Epithelial cell of prostate (primary cell): ENCODE measurements at regions not wholly inside any gene's neighbourhood (a gene's known extent, or its start where the extent isn't known, plus 50 kb on each side); places are given as distances from the start of the nearest gene placed in this dataset.
"Not testable (repeated sequence)": the region's sequence is repeated elsewhere in the genome, so short reads cannot be mapped to it uniquely, and the experiment has no call there.

ENCODE experiments used
- DNase-seq: peaks from one replicate; pipeline ENCODE4 v3.0.0-alpha.2; 2011; ENCODE audit warnings: low read depth, low spot score
- H3K27ac ChIP-seq: fragments of 450-650 bp; 2 replicates; pipeline ENCODE4 v1.5.1; 2017; ENCODE audit warnings: mild to moderate bottlenecking

GRCh38 chr4:84235126-84235944 is 263.8 kb downstream of the NKX6-1 start:
- no peak for DNase-seq
- no peak overlapping the region for H3K27ac ChIP-seq

DNA sequence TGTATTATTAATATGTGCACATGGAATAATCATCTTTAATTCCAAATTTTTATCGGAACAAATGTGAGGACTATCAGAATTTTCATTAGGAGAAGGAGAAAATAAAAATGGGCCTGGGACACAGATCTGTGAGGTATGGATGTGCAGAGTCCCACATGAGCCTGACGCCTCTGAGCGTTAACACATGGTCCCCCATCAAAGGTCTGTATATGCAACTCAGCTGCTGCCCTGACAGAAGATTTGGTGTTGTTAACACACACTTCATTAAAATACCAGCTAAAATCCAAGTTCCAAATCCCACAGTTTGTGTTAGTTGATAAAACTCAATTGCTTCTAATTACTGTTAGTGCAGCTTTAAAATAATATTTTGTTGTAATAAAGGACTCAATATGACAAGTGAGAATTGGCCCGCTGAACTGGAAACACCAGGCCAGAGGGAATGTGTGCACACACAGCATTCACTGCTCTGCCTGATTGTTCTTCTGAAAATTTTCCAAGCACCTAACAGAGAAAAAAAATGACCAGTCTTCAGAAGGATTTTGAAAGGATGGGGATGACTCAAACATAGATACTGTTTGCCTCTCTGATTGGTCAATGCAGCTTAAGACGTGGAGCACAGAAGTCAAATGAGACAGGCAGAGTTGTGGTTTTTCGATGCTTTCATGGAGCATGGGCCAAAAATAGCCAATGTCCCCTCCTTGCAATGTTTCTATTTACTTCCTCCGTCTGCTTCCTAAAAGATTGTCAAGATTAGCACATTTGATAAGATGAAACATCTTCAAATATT is 266.6 kb downstream of the NKX6-1 start:
- H3K27ac ChIP-seq: no peak overlapping the region
- DNase-seq: no peak

DNA sequence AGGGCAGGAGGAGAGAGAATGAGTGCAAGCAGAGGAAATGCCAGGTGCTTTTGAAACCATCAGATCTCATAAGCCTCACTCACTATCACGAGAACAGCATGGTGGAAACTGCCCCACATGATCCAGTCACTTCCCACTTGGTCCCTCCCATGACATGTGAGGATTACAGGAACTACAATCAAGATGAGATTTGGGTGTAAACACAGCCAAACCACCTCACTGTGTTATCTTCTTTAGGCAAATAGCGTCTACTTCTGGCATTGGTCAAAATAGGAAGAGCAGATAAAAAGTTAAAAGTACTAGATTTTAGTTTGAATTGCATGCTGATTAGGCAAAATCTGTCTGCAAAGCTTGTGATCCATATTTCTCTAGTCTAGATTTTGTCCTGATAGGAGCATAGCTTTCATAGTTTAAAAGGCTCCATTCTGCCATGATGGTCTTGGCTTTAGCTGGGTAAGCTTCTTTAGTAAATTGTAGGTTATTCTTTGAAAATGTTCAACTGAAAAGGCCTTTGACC is 267.5 kb downstream of the NKX6-1 start:
- H3K27ac ChIP-seq: no peak overlapping the region
- no peak for DNase-seq

GRCh38 chr4:84224522-84224921 is 274.6 kb downstream of the NKX6-1 start:
- H3K27ac ChIP-seq: no peak overlapping the region

DNA sequence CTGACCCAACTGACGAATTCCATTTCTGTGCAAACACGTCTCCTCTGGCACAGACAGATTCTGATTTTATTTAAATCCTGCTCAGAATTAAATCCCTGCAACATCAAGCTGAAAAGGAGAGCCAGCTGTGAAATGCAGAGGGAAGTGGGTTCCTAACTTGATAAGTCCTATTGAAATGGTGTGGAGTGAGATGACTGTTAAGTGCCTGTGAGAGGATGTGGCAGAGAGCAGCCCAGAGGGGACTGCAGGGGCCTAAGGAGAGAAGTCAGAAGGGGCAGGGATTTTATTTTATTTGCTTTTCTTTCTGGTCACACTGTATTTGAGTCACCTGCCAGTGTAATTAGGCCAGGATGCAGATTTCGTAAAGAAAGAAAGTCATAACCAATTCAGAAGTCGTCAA is 277.4 kb downstream of the NKX6-1 start:
- no peak for DNase-seq
- H3K27ac ChIP-seq: no peak overlapping the region

More at GRCh38 chr4:84224522-84224921, 274.6 kb downstream of the NKX6-1 start:
- DNase-seq: no peak

- H3K27ac ChIP-seq: no peak overlapping the region
- DNase-seq: no peak
These were observed 278.1 kb downstream of the NKX6-1 start for GRCh38 chr4:84220990-84221389.

DNA sequence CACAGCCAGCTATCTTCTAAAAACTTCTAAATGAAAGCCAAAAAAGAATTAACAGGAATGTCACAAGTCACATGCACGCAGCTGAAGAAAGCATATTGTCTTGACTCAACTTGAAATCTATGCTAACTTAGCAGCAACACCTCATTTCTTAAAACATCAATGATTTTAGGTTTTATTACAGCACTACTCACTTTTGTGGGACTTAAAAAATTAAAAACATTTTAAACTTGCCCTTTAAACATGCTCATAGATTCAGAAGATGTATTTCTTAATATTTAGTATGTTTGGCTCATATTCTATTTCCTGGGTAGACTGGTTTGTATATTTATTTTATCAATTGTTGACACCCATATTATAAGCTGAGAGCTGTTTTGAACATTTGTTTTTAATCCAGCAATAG is 279.4 kb downstream of the NKX6-1 start:
- DNase-seq: no peak
- H3K27ac ChIP-seq: no peak overlapping the region

DNA sequence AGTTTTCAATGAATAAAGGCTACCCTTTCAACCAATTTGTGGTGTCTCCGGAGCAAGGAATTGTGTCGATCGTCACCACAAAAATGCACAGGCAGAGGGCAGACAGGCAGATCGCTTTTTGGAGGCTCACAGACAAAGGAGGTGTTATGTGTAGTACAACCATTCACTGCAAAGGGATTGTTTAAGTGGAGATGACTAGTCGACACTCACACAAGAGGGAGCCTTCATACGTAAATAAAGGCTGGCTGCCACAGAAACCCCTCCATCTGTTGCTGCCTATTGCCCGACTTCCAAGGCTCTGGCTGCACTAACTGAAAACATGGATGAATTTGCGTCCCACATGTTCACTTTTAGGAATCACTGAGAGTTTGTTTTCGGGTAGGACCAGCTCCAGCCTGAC is 281.1 kb downstream of the NKX6-1 start:
- H3K27ac ChIP-seq: no peak overlapping the region
- no peak for DNase-seq

- DNase-seq: no peak
These were observed 283.9 kb downstream of the NKX6-1 start for GRCh38 chr4:84215217-84215616.

GRCh38 chr4:84206226-84206625 is 292.9 kb downstream of the NKX6-1 start:
- H3K27ac ChIP-seq, DNase-seq: not testable (repeated sequence)

More at GRCh38 chr4:84215217-84215616, 283.9 kb downstream of the NKX6-1 start:
- H3K27ac ChIP-seq: no peak overlapping the region

DNA sequence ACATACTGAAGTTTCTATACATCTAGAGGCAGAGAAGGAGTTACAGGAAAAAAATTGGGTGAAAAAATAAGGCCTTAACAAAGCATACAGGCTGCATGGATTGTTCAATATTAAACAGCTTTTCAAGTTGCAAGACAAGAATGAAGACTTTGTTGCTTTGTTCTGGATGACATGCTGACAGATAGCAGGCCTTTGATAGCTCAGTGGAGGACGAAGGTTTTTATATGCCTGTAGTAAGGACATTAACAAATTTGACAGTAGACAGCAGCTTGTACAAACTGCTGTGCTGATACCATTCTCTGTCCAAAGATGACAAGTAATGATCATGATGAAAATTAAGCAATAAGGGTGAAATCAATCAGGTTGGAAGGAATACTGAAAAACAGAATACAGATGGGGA is 309.9 kb downstream of the NKX6-1 start:
- H3K27ac ChIP-seq: no peak overlapping the region
- no peak for DNase-seq

DNA sequence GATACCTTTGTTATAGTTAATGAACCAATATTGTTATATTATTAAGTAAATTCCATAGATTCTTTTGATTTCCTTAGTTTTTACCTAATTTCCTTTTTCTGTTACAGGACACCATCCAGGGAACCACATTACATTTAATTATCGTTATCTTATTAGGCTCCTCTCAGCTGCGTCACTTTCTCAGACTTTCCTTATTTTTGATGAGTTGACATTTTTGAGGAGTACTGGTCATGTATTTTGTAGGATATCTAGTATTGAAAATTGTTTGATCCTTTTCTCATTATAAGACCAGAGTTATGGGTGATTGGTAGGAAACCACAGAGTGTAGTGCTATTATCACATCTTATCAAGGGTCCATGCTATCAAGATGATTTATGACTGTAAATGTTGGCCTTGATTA is 319.7 kb downstream of the NKX6-1 start:
- no peak for DNase-seq
- H3K27ac ChIP-seq: no peak overlapping the region

GRCh38 chr4:84177831-84178542 is 321.1 kb downstream of the NKX6-1 start:
- DNase-seq: no peak
- no peak overlapping the region for H3K27ac ChIP-seq

DNA sequence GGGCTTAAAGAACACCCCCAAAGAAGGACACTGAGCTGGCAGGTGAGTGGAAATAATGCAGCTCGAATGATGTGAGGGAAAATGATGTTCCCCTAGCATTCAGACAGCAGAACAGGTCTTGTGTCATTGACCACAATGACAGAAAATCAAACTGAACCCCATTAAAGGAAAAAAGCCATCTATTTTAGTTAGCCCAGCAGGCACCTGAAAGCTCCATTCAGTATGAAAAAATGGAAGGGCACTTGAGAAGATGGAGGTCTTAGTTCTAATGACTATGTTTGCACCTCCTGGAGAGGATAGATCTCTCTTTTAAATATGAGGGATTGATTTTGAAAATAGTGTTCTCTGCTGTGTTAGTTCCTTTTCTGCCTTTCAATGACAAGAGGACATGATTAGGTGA is 323.1 kb downstream of the NKX6-1 start:
- no peak for DNase-seq

DNA sequence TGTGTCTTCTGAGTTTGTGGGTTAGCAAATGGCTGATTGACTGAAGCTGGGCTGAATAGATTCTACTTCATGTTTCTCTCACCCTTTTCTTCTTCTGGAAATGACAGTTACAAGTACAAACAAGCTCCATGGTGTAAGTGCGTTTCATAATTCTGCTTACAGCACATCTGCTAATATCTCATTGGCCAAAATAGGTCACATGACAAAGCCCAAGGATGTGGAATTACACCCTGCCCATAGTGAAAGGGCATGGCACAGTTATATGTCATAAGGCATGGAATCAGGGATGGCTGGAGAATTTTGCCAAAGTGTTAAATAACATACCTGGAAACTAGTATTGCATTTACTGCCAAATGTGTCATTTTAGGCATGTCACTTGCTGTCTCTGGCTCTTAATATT is 327.2 kb downstream of the NKX6-1 start:
- DNase-seq: no peak
- H3K27ac ChIP-seq: no peak overlapping the region

More for the DNA sequence above, 323.1 kb downstream of the NKX6-1 start:
- H3K27ac ChIP-seq: no peak overlapping the region

DNA sequence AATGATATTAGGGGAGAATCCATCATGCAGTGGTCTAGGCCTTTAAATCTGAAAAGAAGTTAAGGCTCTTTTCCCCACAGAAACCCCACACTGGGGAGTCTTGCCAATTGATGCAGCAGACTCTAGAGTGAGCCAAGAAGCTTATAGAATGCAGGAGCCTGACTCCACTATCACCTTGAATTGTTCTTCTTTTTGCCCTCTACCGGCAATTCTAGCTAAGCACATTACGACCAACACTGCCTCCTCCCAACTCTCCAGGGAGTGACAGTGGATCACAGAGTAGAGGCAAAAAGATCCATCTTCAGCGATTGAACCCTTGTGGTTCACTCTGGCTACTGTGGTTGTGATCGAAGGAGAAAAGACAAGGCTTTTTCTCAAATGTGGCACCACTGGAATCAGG is 331.5 kb downstream of the NKX6-1 start:
- DNase-seq: no peak
- no peak overlapping the region for H3K27ac ChIP-seq

DNA sequence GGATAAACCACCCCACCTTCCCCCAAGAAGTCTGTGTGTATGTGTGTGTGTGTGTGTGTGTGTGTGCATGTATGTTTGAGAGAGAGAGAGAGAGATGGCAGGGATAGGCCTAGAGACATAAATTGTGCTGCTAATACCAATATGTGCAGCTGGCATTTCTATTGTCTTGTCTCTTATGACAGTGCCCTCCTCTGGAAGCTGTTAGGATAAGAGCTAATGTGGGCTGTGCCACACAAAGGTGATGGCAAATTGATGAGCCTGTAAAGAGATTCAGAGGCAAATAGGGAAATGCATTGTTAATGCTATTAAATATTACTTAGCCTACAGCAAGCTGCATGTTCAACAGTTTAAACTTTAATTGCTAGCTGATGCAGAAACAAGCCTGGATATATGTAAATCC is 332.0 kb downstream of the NKX6-1 start:
- DNase-seq: no peak
- H3K27ac ChIP-seq: no peak overlapping the region

DNA sequence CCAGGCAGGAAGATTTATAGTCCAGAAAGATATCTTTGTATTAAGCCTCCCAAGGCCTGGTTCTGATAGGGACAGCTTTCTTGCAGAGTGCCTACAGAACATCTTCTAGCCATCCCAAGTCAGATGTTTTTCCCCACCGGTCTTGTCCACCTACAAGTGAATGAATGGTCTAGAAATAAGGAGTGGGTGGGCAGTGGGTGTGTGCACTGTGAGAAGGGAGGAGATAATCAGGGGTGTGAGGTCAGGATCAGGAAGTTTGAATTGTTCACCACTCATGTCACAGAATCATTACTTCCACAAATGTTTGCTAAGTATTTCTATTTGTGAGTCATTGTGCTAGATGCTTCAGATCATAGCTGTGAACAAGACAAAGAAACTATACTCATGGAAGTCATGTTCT is 332.6 kb downstream of the NKX6-1 start:
- no peak overlapping the region for H3K27ac ChIP-seq
- no peak for DNase-seq

GRCh38 chr4:84164201-84164600 is 334.9 kb downstream of the NKX6-1 start:
- H3K27ac ChIP-seq: no peak overlapping the region

GRCh38 chr4:84159762-84160161 is 339.3 kb downstream of the NKX6-1 start:
- no peak for DNase-seq
- no peak overlapping the region for H3K27ac ChIP-seq

More at GRCh38 chr4:84164201-84164600, 334.9 kb downstream of the NKX6-1 start:
- DNase-seq: no peak

DNA sequence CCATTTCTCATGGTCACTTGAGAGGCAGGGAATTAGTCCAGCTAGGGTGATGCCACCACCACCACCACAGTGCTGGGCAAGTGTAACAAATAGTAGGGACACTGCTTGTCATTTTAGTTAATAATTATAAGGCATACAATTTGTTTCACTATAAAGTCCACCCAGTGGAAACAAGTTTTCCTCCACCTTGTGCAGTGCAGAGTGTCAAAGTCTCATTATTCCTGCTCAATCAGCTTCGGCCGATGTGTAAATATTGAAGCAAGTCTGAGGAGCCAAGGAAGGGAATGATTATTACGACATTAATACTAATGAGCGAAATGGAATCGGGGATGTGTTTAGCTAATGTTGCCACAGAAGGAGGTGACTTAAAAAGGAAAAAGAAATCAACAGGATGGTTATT is 340.4 kb downstream of the NKX6-1 start:
- H3K27ac ChIP-seq: no peak overlapping the region
- DNase-seq: no peak
